DOHH2 (cell line): ENCODE measurements at regions not wholly inside any gene's neighbourhood (a gene's known extent, or its start where the extent isn't known, plus 50 kb on each side); places are given as distances from the start of the nearest gene placed in this dataset.

Source experiments
- H3F3A ChIP-seq: fragments of 200-600 bp; sonication (generic), shearing (Covaris generic); 2 replicates; pipeline ENCODE4 v1.6.0; 2016; ENCODE audit warnings: antibody characterized with exemption, mild to moderate bottlenecking; ENCODE audit not compliant: control insufficient read depth, insufficient read depth
- H3K27ac ChIP-seq: fragments of 200-600 bp; sonication (generic); 2 replicates; pipeline ENCODE4 v1.5.1; 2014; ENCODE audit warnings: low read depth, mild to moderate bottlenecking, low read length, moderate library complexity
- H3K27me3 ChIP-seq: fragments of 200-600 bp; sonication (generic); 2 replicates; pipeline ENCODE4 v1.6.1; 2014; ENCODE audit warnings: mild to moderate bottlenecking, low read length, mixed read lengths; ENCODE audit not compliant: control insufficient read depth
- H3K36me3 ChIP-seq: fragments of 200-600 bp; sonication (generic); 2 replicates; pipeline ENCODE4 v1.6.1; 2014; ENCODE audit warnings: mild to moderate bottlenecking, low read length, moderate library complexity, mixed read lengths; ENCODE audit not compliant: control insufficient read depth
- H3K4me1 ChIP-seq: fragments of 200-600 bp; sonication (generic); 2 replicates; pipeline ENCODE4 v1.6.1; 2014; ENCODE audit warnings: mild to moderate bottlenecking, low read length, mixed read lengths; ENCODE audit not compliant: control insufficient read depth
- H3K4me2 ChIP-seq: fragments of 200-600 bp; sonication (generic); 2 replicates; pipeline ENCODE4 v1.6.0; 2014; ENCODE audit warnings: mild to moderate bottlenecking, low read length, moderate library complexity
- H3K4me3 ChIP-seq: fragments of 200-600 bp; sonication (generic); 2 replicates; pipeline ENCODE4 v1.5.1; 2014; ENCODE audit warnings: mild to moderate bottlenecking, low read length, mixed read lengths
- H3K79me2 ChIP-seq: fragments of 200-600 bp; sonication (generic); 2 replicates; pipeline ENCODE4 v1.6.1; 2014; ENCODE audit warnings: mild to moderate bottlenecking, low read length, mixed read lengths; ENCODE audit not compliant: control insufficient read depth
- H3K9me2 ChIP-seq: fragments of 200-600 bp; sonication (generic); replicated peaks from 2 replicates; pipeline ENCODE4 v1.6.1; 2014; ENCODE audit warnings: mild to moderate bottlenecking, low read length, mixed read lengths; ENCODE audit not compliant: control insufficient read depth
- H3K9me3 ChIP-seq: fragments of 200-600 bp; sonication (generic); 2 replicates; pipeline ENCODE4 v1.6.1; 2014; ENCODE audit warnings: antibody characterized with exemption, low read length, mixed read lengths; ENCODE audit not compliant: control insufficient read depth, insufficient read depth
- H4K20me1 ChIP-seq: fragments of 200-600 bp; sonication (generic); 2 replicates; pipeline ENCODE4 v1.6.0; 2014; ENCODE audit warnings: low read depth, mild to moderate bottlenecking, antibody characterized with exemption, low read length, moderate library complexity; ENCODE audit not compliant: control insufficient read depth, insufficient read depth
- EZH2phosphoT487 ChIP-seq: fragments of 200-600 bp; sonication (generic); IDR thresholded peaks from 2 replicates; pipeline ENCODE4 v1.6.1; 2017; ENCODE audit warnings: borderline replicate concordance, mild to moderate bottlenecking, antibody characterized with exemption, low read length, moderate library complexity, mixed read lengths
- TF ChIP-seq, protein P1 (sequence below): fragments of 200-600 bp; sonication (generic); IDR thresholded peaks from one replicate; pipeline ENCODE4 v1.5.1; 2014; ENCODE audit warnings: antibody characterized with exemption, mild to moderate bottlenecking, low read depth, low read length; ENCODE audit not compliant: poor library complexity, severe bottlenecking

DNA sequence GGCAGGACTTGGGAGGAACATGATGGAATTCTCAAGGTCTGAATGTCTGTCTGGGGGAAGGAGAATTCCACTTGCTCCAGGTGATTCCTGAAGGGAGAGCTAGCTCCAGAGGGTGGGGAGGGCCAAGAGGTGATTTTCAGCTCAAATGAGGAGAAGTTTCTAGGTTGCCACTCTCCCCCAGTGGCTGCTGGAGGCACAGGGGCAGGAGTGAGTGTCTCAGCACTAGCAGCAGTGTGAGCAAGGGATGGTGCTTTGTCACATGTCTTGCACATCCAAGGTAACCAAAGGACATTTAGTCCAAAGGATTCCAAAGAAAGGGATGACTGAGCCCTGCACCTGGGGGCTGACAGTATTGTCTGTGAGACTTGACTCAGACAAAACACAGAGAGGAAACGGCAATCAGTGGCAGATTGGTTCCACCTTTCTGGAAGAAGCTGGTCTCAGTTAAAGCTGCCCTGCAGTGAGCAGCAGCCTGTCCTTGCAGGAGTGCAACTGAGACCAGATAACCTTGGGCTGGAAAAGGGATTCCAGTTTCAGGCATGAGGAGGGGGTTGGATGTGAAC, 51.2 kb upstream of the PCBD1 start:
- no peaks in the 10 kb centered on the region; the same call in 1 of the 2 replicates for H3K27me3 ChIP-seq
- TF ChIP-seq, protein P1, sequence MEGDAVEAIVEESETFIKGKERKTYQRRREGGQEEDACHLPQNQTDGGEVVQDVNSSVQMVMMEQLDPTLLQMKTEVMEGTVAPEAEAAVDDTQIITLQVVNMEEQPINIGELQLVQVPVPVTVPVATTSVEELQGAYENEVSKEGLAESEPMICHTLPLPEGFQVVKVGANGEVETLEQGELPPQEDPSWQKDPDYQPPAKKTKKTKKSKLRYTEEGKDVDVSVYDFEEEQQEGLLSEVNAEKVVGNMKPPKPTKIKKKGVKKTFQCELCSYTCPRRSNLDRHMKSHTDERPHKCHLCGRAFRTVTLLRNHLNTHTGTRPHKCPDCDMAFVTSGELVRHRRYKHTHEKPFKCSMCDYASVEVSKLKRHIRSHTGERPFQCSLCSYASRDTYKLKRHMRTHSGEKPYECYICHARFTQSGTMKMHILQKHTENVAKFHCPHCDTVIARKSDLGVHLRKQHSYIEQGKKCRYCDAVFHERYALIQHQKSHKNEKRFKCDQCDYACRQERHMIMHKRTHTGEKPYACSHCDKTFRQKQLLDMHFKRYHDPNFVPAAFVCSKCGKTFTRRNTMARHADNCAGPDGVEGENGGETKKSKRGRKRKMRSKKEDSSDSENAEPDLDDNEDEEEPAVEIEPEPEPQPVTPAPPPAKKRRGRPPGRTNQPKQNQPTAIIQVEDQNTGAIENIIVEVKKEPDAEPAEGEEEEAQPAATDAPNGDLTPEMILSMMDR: no peak
- TF ChIP-seq EZH2phosphoT487: no peak
- no peaks in the 10 kb centered on the region for H3K9me3 ChIP-seq
- H3K4me3 ChIP-seq: no peak overlapping the region
- H3K4me2 ChIP-seq: no peak overlapping the region
- no peaks in the 10 kb centered on the region for H4K20me1 ChIP-seq
- H3F3A ChIP-seq: no peaks in the 10 kb centered on the region
- H3K27ac ChIP-seq: no peak overlapping the region
- no peaks in the 10 kb centered on the region for H3K9me2 ChIP-seq
- H3K4me1 ChIP-seq: no peaks in the 10 kb centered on the region
- no peaks in the 10 kb centered on the region for H3K36me3 ChIP-seq
- H3K79me2 ChIP-seq: no peaks in the 10 kb centered on the region

DNA sequence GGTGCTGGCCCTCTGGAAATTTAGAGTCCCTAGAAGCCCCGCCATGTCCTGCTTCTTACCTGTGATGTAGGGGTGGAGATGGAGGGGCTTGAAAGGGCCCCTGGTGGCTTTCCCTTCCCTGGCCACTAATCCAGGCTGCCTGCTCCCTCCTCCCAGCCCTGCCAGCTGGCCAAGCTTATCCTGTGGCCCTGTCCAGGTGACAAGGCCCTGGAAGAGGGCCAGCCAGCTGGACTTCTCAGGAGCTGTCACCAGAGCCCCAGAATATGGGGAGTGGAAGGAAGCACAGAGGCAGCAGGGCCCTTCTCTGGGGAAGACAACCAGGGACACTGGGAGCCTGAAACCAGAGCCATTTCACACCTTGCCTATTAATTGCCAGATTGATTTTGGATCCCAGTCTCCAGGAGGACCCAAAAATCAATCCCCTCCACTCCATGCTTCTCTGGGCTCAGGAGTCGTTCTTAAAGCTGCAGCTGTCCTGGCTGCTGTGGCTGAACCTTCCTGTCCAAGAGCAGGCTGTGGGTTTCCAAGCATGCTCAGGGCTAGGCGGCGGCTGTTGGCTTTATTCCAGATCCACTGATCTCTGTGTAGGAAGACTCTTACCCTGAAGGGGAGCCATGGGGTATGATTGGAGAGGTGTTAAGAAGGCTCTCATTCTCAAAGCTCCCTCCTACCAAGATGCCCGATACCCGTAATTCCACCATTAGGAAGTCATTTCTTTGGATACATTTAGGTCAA, 52.6 kb upstream of the PCBD1 start:
- no peak overlapping the region for H3K27ac ChIP-seq
- no peaks in the 10 kb centered on the region for H3K36me3 ChIP-seq
- H3K79me2 ChIP-seq: no peaks in the 10 kb centered on the region
- H3K9me2 ChIP-seq: no peaks in the 10 kb centered on the region
- no peaks in the 10 kb centered on the region for H3F3A ChIP-seq
- H3K4me2 ChIP-seq: no peak overlapping the region
- no peaks in the 10 kb centered on the region for H3K9me3 ChIP-seq
- no peaks in the 10 kb centered on the region for H4K20me1 ChIP-seq
- no peak overlapping the region for H3K4me3 ChIP-seq
- TF ChIP-seq, protein P1: no peak
- no peaks in the 10 kb centered on the region for H3K4me1 ChIP-seq
- no peaks in the 10 kb centered on the region; the same call in 1 of the 2 replicates for H3K27me3 ChIP-seq

DNA sequence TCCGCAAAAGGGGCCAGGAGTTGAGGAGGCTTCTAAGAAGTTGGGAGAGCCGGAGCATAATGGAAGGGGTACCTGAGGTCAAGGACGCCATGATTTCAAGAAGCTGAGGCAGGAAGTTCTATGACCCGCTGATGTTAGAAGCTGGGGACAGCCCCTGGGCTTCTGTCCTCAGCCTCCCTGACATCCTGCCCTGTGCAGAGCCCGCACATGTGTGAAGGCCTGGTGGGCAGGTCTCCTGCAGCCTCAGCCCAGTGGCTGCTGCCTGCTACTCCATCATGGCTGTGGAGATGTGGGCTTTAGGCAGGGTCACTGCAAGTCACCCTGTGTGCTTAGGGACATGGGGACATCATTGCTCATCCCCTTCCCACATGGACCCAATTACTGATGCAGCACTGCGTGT, 53.8 kb upstream of the PCBD1 start:
- H3K36me3 ChIP-seq: no peaks in the 10 kb centered on the region
- no peaks in the 10 kb centered on the region for H3K9me3 ChIP-seq
- no peaks in the 10 kb centered on the region; the same call in 1 of the 2 replicates for H3K27me3 ChIP-seq
- no peak overlapping the region for H3K4me2 ChIP-seq
- H3K4me1 ChIP-seq: no peaks in the 10 kb centered on the region
- H3K79me2 ChIP-seq: no peaks in the 10 kb centered on the region
- H4K20me1 ChIP-seq: no peaks in the 10 kb centered on the region
- no peak overlapping the region for H3K27ac ChIP-seq
- no peak for TF ChIP-seq EZH2phosphoT487
- TF ChIP-seq, protein P1: no peak
- no peaks in the 10 kb centered on the region for H3K9me2 ChIP-seq
- H3F3A ChIP-seq: no peaks in the 10 kb centered on the region
- H3K4me3 ChIP-seq: no peak overlapping the region
